PC-9 (cell line): ENCODE measurements at regions not wholly inside any gene's neighbourhood (a gene's known extent, or its start where the extent isn't known, plus 50 kb on each side); places are given as distances from the start of the nearest gene placed in this dataset.

ENCODE experiments used
- EZH2 ChIP-seq: fragments of 200-600 bp; sonication (generic); IDR thresholded peaks from 2 replicates; pipeline ENCODE4 v1.8.0; 2017; ENCODE audit warnings: antibody characterized with exemption, low read depth
- TF ChIP-seq, protein P1 (sequence below): fragments of 200-600 bp; sonication (generic); conservative IDR thresholded peaks from 2 replicates; pipeline ENCODE4 v1.6.1; 2017; ENCODE audit warnings: mixed run types, antibody characterized with exemption, mild to moderate bottlenecking, moderate library complexity

DNA sequence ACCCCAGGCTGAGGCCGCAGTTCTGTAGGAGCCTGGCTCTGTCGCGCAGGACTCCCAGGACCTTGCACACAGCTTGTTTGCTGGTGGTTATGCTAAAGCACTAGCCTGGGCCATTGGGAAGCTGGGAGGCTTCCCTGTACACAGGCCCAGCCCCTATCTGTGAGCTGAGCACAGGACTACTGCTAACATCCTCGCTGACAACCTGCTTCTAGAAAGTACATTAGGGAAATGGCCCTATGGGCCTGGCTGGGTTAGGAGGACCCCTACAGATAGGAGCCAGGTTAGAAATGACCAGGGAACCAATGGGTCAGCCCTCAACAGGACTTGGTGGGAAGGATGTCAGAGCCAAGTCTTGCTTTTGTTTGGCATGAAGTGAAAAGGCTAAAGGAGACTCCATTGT, 219.4 kb upstream of the LNX1 start:
- TF ChIP-seq, protein P1, sequence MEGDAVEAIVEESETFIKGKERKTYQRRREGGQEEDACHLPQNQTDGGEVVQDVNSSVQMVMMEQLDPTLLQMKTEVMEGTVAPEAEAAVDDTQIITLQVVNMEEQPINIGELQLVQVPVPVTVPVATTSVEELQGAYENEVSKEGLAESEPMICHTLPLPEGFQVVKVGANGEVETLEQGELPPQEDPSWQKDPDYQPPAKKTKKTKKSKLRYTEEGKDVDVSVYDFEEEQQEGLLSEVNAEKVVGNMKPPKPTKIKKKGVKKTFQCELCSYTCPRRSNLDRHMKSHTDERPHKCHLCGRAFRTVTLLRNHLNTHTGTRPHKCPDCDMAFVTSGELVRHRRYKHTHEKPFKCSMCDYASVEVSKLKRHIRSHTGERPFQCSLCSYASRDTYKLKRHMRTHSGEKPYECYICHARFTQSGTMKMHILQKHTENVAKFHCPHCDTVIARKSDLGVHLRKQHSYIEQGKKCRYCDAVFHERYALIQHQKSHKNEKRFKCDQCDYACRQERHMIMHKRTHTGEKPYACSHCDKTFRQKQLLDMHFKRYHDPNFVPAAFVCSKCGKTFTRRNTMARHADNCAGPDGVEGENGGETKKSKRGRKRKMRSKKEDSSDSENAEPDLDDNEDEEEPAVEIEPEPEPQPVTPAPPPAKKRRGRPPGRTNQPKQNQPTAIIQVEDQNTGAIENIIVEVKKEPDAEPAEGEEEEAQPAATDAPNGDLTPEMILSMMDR, result no peak
- no peak for TF ChIP-seq EZH2
